HG03108 (cell line): ENCODE measurements at regions not wholly inside any gene's neighbourhood (a gene's known extent, or its start where the extent isn't known, plus 50 kb on each side); places are given as distances from the start of the nearest gene placed in this dataset.

Experiments used
- ATAC-seq: cut with Tn5 transposase; IDR thresholded peaks from one replicate; pipeline ENCODE4 v1.9.1; 2021; ENCODE audit warnings: moderate library complexity; ENCODE audit not compliant: unreplicated experiment

GRCh38 chr12:65517656-65518210 lies 239.2 kb downstream of the MSRB3 start:
- no peak for ATAC-seq

- no peak for ATAC-seq
These were observed 240.3 kb downstream of the MSRB3 start for GRCh38 chr12:65518771-65519170.

- no peak for ATAC-seq
These were observed 242.2 kb downstream of the MSRB3 start for GRCh38 chr12:65520658-65521057.

GRCh38 chr12:65522956-65523860 lies 244.7 kb downstream of the MSRB3 start:
- ATAC-seq: no peak

- no peak for ATAC-seq
These were observed 246.2 kb downstream of the MSRB3 start for GRCh38 chr12:65524666-65525065.

- no peak for ATAC-seq
These were observed 247.1 kb downstream of the MSRB3 start for GRCh38 chr12:65525491-65526141.

- ATAC-seq: no peak
These were observed 247.8 kb downstream of the MSRB3 start for GRCh38 chr12:65526311-65526710.

GRCh38 chr12:65528127-65528526 lies 249.6 kb downstream of the MSRB3 start:
- ATAC-seq: no peak

- no peak for ATAC-seq
These were observed 250.6 kb downstream of the MSRB3 start for GRCh38 chr12:65529106-65529505.

- no peak for ATAC-seq
These were observed 251.4 kb downstream of the MSRB3 start for GRCh38 chr12:65529771-65530435.

- no peak for ATAC-seq
These were observed 253.7 kb downstream of the MSRB3 start for GRCh38 chr12:65532162-65532561.

- ATAC-seq: no peak
These were observed 254.3 kb downstream of the MSRB3 start for GRCh38 chr12:65532764-65533163.

- no peak for ATAC-seq
These were observed 254.8 kb downstream of the MSRB3 start for GRCh38 chr12:65533177-65533883.

GRCh38 chr12:65534238-65534841 lies 255.9 kb downstream of the MSRB3 start:
- ATAC-seq: no peak

GRCh38 chr12:65535946-65536345 lies 257.5 kb downstream of the MSRB3 start:
- no peak for ATAC-seq

- no peak for ATAC-seq
These were observed 257.9 kb downstream of the MSRB3 start for GRCh38 chr12:65536351-65536750.

- ATAC-seq: no peak
These were observed 258.6 kb downstream of the MSRB3 start for GRCh38 chr12:65536876-65537681.

GRCh38 chr12:65537978-65538377 lies 259.5 kb downstream of the MSRB3 start:
- no peak for ATAC-seq

- ATAC-seq: no peak
These were observed 260.5 kb downstream of the MSRB3 start for GRCh38 chr12:65539023-65539422.

GRCh38 chr12:65540140-65540539 lies 261.7 kb downstream of the MSRB3 start:
- no peak for ATAC-seq
